ENCODE measurements at regions not wholly inside any gene's neighbourhood (a gene's known extent, or its start where the extent isn't known, plus 50 kb on each side); places are given as distances from the start of the nearest gene placed in this dataset.

DNA sequence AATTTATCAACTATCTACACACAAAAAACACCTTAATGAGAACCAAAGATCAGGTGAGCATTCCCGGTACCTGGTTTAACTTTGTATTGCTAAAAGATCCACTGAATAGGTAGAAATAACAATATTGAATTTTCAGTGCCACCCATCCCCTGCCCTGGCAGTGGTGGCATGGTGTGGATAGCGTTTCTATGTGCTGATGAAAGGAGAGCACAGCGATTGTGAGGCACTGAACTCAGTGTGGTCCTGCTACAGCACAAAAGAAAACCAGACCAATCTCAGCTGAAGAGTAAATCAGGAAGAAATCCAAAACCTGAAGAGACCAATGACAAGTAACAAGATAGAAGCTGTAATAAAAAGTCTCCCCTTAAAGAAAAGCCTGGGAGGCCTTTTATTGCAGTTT lies 984.6 kb upstream of the AGA start:
- H3K27me3 ChIP-seq (ENCODE audit: insufficient read depth, low read length), result no peaks in the 10 kb centered on the region
- no peak overlapping the region for H3K4me3 ChIP-seq (ENCODE audit: low read length)
- no peaks in the 10 kb centered on the region for H3K4me1 ChIP-seq (ENCODE audit: insufficient read depth, low read length)
- no peaks in the 10 kb centered on the region for H3K36me3 ChIP-seq (ENCODE audit: insufficient read depth, low read depth, low read length)
- H3K9ac ChIP-seq (ENCODE audit: low read depth, low read length), result no peak overlapping the region
- H3K27ac ChIP-seq (ENCODE audit: low read length), result no peak overlapping the region
- H3K9me3 ChIP-seq (ENCODE audit: insufficient read depth, low read depth, low read length), result no peaks in the 10 kb centered on the region

DNA sequence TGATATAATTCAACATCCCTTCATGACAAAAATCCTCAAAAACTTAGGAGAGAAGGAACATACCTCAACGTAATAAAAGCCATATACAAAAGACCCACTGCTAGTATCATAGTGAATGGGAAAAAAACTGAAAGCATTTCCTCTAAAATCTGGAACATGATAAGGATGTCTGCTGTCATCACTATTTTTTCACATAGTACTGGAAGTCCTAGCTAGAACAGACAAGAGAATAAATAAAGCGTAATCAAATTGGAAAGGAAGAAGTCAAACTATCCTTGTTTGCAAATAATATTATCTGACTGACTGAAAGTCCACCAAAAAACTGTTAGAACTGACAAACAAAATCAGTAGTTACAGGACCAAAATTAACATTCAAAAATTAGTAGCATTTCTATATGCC lies 985.4 kb upstream of the AGA start:
- no peaks in the 10 kb centered on the region for H3K4me1 ChIP-seq (ENCODE audit: insufficient read depth, low read length)
- H3K36me3 ChIP-seq (ENCODE audit: insufficient read depth, low read depth, low read length), result no peaks in the 10 kb centered on the region
- no peaks in the 10 kb centered on the region for H3K9me3 ChIP-seq (ENCODE audit: insufficient read depth, low read depth, low read length)
- H3K27ac ChIP-seq (ENCODE audit: low read length), result no peak overlapping the region
- no peak overlapping the region for H3K4me3 ChIP-seq (ENCODE audit: low read length)
- H3K27me3 ChIP-seq (ENCODE audit: insufficient read depth, low read length), result no peaks in the 10 kb centered on the region
- no peak overlapping the region for H3K9ac ChIP-seq (ENCODE audit: low read depth, low read length)

DNA sequence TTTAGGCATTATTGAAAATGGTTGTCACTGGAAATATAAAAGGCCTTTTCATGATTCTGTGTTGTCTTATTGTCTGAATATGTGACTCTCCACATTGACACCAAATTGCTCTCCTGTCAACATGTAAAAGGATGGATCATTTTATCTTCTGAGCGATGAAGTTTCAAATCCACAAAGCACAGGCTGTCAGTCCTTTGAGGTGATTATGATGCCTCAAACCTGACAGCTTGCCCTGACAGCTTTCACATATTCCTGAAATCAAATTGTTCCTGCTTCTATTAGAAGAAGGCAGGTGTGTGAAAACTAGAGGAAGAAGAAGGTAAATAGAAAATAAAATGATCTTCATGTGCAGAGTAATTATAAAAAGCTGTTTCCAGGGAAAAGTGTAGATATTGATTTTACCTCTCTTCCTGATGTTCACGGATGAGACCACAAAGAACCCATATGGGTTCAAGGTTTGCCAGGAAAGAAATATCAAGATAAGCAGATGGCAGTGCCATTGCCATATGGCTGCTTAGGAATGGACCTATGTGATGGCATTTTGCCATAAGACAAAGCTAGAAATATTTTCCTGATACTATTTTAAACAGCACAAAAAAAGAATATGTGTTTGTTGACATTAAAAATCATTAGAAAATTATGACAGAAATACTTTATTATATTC lies 1006.3 kb upstream of the AGA start:
- no peak overlapping the region for H3K9ac ChIP-seq (ENCODE audit: low read depth, low read length)
- H3K27me3 ChIP-seq (ENCODE audit: insufficient read depth, low read length), result no peaks in the 10 kb centered on the region
- no peaks in the 10 kb centered on the region for H3K4me1 ChIP-seq (ENCODE audit: insufficient read depth, low read length)
- no peaks in the 10 kb centered on the region for H3K36me3 ChIP-seq (ENCODE audit: insufficient read depth, low read depth, low read length)
- H3K9me3 ChIP-seq (ENCODE audit: insufficient read depth, low read depth, low read length), result no peaks in the 10 kb centered on the region
- no peak overlapping the region for H3K4me3 ChIP-seq (ENCODE audit: low read length)
- no peak overlapping the region for H3K27ac ChIP-seq (ENCODE audit: low read length)

DNA sequence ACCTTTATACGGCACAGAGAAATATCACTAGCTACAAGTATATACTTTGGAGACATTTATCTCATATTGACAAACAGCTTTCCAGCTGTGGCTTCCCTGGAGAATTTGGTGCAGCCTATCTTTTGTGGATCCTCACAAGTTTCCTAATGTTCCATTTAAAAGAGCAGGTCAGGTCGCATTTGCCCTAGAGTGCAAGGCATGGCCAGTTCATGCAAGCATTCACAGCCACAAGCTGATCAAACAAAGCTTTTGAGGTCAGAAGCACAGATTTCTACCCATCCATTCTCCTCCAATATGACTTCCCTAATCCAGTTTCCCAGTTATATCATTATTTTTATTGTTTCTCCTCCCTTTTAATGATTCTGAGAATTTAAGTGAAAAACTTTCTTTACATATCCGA lies 1008.4 kb upstream of the AGA start:
- Histone ChIP-seq H3K9ac (ENCODE audit: low read depth, low read length) (no peak overlapping the region), H3K27me3 (ENCODE audit: insufficient read depth, low read length) (no peaks in the 10 kb centered on the region), H3K4me3 (ENCODE audit: low read length) (no peak overlapping the region), H3K9me3 (ENCODE audit: insufficient read depth, low read depth, low read length) (no peaks in the 10 kb centered on the region), H3K4me1 (ENCODE audit: insufficient read depth, low read length) (no peaks in the 10 kb centered on the region), H3K36me3 (ENCODE audit: insufficient read depth, low read depth, low read length) (no peaks in the 10 kb centered on the region), H3K27ac (ENCODE audit: low read length) (no peak overlapping the region)

DNA sequence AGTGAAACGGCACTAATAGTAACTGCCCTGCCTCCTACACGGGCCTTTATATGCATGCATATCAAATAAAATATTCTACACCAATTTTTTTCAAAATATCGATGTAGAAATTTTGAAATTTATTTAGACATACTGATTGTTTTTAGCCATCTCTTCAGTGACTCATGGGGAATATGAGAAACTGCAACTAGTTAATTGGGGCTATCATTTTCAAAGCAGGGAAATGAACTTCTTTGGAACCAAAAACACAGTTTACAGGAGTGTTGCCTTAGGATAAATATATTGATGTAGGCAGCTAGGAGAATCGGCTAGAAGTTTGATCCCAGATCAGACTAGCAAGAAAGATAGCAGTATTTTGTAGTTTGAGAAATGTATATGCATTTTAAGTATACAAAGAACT lies 1010.8 kb upstream of the AGA start:
- Histone ChIP-seq H3K27ac (ENCODE audit: low read length) (no peak overlapping the region), H3K9me3 (ENCODE audit: insufficient read depth, low read depth, low read length) (no peaks in the 10 kb centered on the region), H3K9ac (ENCODE audit: low read depth, low read length) (no peak overlapping the region), H3K36me3 (ENCODE audit: insufficient read depth, low read depth, low read length) (no peaks in the 10 kb centered on the region), H3K4me3 (ENCODE audit: low read length) (no peak overlapping the region), H3K27me3 (ENCODE audit: insufficient read depth, low read length) (no peaks in the 10 kb centered on the region), H3K4me1 (ENCODE audit: insufficient read depth, low read length) (no peaks in the 10 kb centered on the region)

DNA sequence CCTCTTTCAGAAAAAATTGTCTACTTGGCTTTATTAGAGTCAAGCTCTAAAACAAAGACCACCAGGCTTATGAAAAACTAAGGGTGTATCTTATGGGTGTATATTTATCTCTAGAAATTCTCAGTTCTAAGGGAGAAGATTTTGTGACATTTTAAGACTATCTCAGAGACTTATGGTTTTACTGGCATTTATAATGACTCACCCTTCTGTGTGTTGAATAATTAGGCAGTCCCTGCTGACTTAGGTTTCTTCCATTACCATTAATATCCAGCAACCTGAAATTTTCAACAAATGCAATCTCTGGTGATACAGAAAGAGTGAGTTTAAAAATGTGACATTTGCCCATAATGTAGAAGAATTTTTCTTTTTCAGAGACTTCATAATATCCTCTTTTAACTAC lies 1015.0 kb upstream of the AGA start:
- no peaks in the 10 kb centered on the region for H3K27me3 ChIP-seq (ENCODE audit: insufficient read depth, low read length)
- no peak overlapping the region for H3K27ac ChIP-seq (ENCODE audit: low read length)
- H3K9me3 ChIP-seq (ENCODE audit: insufficient read depth, low read depth, low read length), result no peaks in the 10 kb centered on the region
- no peaks in the 10 kb centered on the region for H3K4me1 ChIP-seq (ENCODE audit: insufficient read depth, low read length)
- no peaks in the 10 kb centered on the region for H3K36me3 ChIP-seq (ENCODE audit: insufficient read depth, low read depth, low read length)
- no peak overlapping the region for H3K9ac ChIP-seq (ENCODE audit: low read depth, low read length)
- no peak overlapping the region for H3K4me3 ChIP-seq (ENCODE audit: low read length)

DNA sequence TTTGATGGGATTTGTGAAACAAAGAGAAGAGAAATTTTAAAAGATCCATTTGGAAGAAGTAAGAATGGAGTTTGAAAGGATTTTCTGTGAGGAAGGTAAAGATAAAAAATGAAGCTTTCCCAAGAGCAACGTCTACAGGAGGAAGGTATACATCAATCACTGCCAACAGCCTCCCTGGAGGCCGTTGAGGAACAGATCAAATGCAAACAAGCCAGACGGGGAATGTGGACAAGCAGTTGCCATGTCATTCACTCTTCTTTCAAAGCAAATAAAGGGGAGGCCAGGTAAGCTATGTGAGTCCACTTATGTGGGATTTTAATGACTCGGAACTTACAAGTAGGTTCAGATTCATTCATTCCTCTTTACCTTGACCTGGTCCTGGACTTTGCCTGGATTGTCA lies 1020.5 kb upstream of the AGA start:
- no peak overlapping the region for H3K27ac ChIP-seq (ENCODE audit: low read length)
- H3K36me3 ChIP-seq (ENCODE audit: insufficient read depth, low read depth, low read length), result no peaks in the 10 kb centered on the region
- H3K9ac ChIP-seq (ENCODE audit: low read depth, low read length), result no peak overlapping the region

DNA sequence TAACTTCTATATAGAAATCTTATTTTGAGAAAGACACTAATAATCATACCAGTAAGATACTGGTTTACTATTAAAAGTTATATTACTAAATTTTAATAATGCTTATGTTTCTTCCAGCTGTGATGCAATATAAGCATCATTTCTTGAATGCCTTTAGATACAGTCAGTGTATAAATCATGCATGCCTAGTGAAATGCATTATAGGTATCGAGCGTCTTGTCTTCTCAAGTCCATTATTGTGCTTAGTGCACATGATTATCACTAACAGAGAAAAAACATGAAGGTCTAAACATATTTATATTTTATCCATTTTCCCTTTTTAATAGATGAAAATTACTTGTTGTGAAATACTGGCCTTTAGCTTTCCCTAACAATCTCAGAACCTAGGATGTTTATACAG lies 1021.5 kb upstream of the AGA start:
- Histone ChIP-seq H3K36me3 (ENCODE audit: insufficient read depth, low read depth, low read length) (no peaks in the 10 kb centered on the region), H3K9ac (ENCODE audit: low read depth, low read length) (no peak overlapping the region), H3K9me3 (ENCODE audit: insufficient read depth, low read depth, low read length) (no peaks in the 10 kb centered on the region), H3K4me3 (ENCODE audit: low read length) (no peak overlapping the region), H3K27ac (ENCODE audit: low read length) (no peak overlapping the region), H3K4me1 (ENCODE audit: insufficient read depth, low read length) (no peaks in the 10 kb centered on the region), H3K27me3 (ENCODE audit: insufficient read depth, low read length) (no peaks in the 10 kb centered on the region)

More for the DNA sequence above, 1020.5 kb upstream of the AGA start:
- H3K4me3 ChIP-seq (ENCODE audit: low read length), result no peak overlapping the region
- no peaks in the 10 kb centered on the region for H3K27me3 ChIP-seq (ENCODE audit: insufficient read depth, low read length)
- H3K9me3 ChIP-seq (ENCODE audit: insufficient read depth, low read depth, low read length), result no peaks in the 10 kb centered on the region
- no peaks in the 10 kb centered on the region for H3K4me1 ChIP-seq (ENCODE audit: insufficient read depth, low read length)

DNA sequence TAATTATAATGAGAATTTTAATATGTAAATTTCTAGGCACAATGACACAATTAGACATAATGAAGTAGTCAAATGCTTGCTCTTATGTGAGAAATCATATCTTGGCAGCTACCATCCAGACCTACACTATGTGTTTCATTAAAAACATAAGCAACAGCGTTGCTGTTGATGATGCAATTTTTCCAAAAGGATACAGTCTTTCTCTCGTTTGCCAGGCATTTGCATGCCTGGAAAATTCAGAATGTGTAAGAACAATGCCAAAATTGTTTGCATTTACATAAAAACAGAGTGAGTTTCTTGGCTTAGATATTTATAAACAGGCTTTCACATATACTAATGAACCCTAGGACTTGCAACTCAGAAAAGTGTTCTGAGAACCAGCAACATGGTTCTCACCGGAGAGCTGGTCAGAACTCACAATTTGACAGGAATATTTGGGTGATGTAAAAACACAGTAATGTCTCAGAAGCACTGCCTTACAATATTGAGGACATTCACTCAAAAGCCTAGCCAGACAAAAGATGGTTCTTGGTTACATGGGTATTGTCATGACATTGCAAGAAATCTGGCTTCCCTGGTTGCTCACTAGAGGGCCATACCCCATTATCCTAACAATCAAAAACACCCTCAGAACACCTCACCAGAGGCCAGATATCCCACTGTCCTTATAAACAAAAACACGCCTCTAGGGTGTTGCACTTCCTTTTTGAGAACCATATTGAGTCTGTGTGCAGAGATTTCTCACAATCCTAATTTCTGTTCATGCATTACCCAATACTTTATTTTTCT lies 1029.0 kb upstream of the AGA start:
- Histone ChIP-seq H3K27ac (ENCODE audit: low read length) (no peak overlapping the region), H3K9ac (ENCODE audit: low read depth, low read length) (no peak overlapping the region), H3K36me3 (ENCODE audit: insufficient read depth, low read depth, low read length) (no peaks in the 10 kb centered on the region), H3K4me3 (ENCODE audit: low read length) (no peak overlapping the region), H3K9me3 (ENCODE audit: insufficient read depth, low read depth, low read length) (no peaks in the 10 kb centered on the region), H3K4me1 (ENCODE audit: insufficient read depth, low read length) (no peaks in the 10 kb centered on the region), H3K27me3 (ENCODE audit: insufficient read depth, low read length) (no peaks in the 10 kb centered on the region)

DNA sequence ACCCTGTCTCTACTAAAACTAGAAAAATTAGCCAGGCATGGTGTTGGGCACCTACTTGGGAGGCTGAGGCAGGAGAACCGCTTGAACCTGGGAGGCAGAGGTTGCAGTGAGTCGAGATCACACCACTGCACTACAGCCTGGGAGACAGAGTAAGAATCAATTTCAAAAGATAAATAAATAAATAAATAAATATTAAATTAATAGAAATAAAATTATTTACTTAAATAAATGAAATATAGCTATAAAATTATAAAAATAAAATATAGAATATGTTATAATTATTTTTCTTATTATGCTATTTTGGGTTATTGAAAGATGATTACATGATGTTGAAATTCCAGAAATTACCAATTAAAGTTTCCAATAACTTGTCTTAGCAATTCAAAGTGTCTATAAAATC lies 1029.8 kb upstream of the AGA start:
- no peaks in the 10 kb centered on the region for H3K27me3 ChIP-seq (ENCODE audit: insufficient read depth, low read length)
- H3K9me3 ChIP-seq (ENCODE audit: insufficient read depth, low read depth, low read length), result no peaks in the 10 kb centered on the region
- no peaks in the 10 kb centered on the region for H3K36me3 ChIP-seq (ENCODE audit: insufficient read depth, low read depth, low read length)
- no peaks in the 10 kb centered on the region for H3K4me1 ChIP-seq (ENCODE audit: insufficient read depth, low read length)
- H3K4me3 ChIP-seq (ENCODE audit: low read length), result no peak overlapping the region
- no peak overlapping the region for H3K9ac ChIP-seq (ENCODE audit: low read depth, low read length)
- H3K27ac ChIP-seq (ENCODE audit: low read length), result no peak overlapping the region

DNA sequence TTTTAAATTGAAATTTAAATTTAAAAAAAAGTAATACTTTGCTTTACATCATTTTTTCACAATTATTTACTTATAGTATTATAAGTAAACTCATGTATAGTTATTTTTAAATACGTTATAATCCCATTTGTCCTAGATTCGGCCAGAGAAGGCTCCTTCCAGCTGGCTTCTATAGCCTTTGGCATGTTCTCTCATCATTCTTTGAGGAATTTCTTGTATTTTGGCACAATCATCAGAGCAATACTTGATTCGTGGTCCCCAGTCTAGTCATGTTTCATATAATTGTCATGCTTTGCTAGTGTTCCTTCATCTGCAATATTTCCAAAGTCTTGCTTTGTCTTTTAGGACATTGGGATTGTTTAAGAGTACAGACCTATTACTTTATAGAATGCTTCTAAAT lies 1037.9 kb upstream of the AGA start:
- H3K4me3 ChIP-seq (ENCODE audit: low read length), result no peak overlapping the region
- H3K36me3 ChIP-seq (ENCODE audit: insufficient read depth, low read depth, low read length), result no peaks in the 10 kb centered on the region
- H3K9ac ChIP-seq (ENCODE audit: low read depth, low read length), result no peak overlapping the region
- no peak overlapping the region for H3K27ac ChIP-seq (ENCODE audit: low read length)
- no peaks in the 10 kb centered on the region for H3K9me3 ChIP-seq (ENCODE audit: insufficient read depth, low read depth, low read length)
- no peaks in the 10 kb centered on the region for H3K4me1 ChIP-seq (ENCODE audit: insufficient read depth, low read length)
- H3K27me3 ChIP-seq (ENCODE audit: insufficient read depth, low read length), result no peaks in the 10 kb centered on the region

DNA sequence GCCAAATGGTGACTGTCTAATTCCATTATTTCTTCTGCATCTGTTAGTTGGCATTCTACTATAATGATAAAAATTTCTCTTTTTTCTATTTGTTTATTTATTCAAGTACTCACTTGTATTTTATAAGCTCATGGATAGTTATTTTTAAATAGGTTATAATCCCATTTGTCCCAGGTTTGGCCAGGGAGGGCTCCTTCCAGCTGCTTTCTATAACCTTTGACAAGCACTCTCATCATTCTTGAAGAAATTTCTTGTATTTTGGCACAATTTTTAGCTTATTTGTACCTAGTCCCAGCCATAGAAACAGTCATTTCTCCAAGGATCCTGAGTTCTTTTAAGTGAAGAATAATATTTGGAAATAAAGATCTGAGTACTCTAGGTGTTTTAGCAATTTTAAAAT lies 1038.6 kb upstream of the AGA start:
- Histone ChIP-seq H3K27ac (ENCODE audit: low read length) (no peak overlapping the region), H3K9me3 (ENCODE audit: insufficient read depth, low read depth, low read length) (no peaks in the 10 kb centered on the region), H3K36me3 (ENCODE audit: insufficient read depth, low read depth, low read length) (no peaks in the 10 kb centered on the region), H3K4me3 (ENCODE audit: low read length) (no peak overlapping the region), H3K9ac (ENCODE audit: low read depth, low read length) (no peak overlapping the region), H3K27me3 (ENCODE audit: insufficient read depth, low read length) (no peaks in the 10 kb centered on the region), H3K4me1 (ENCODE audit: insufficient read depth, low read length) (no peaks in the 10 kb centered on the region)

Data from iPS-20b (cell line).